Testis (tissue), 2 donors: ENCODE measurements at regions not wholly inside any gene's neighbourhood (a gene's known extent, or its start where the extent isn't known, plus 50 kb on each side); places are given as distances from the start of the nearest gene placed in this dataset.
A peak's percentile ranks its signal among the peaks of the same experiment; 100 is the strongest.

Experiments used
- DNase-seq: peaks from one replicate; pipeline ENCODE4 v3.0.0-alpha.2; 2019
- H3K27ac ChIP-seq, 2 donors: fragments of 200-600 bp; sonication (generic); one replicate each; pipeline ENCODE4 v1.5.1; 2019
- H3K27me3 ChIP-seq: fragments of 200-600 bp; sonication (generic); one replicate; pipeline ENCODE4 v1.5.1; 2019
- H3K36me3 ChIP-seq: fragments of 200-600 bp; sonication (generic); one replicate; pipeline ENCODE4 v1.5.1; 2017; ENCODE audit warnings: low read depth; ENCODE audit errors: missing control alignments
- H3K4me1 ChIP-seq: fragments of 200-600 bp; sonication (generic); one replicate; pipeline ENCODE4 v1.5.1; 2019
- H3K4me3 ChIP-seq, 2 donors: fragments of 200-600 bp; sonication (generic); one replicate each; pipeline ENCODE4 v1.5.1; 2017 to 2019
- H3K9me3 ChIP-seq: fragments of 200-600 bp; sonication (generic); one replicate; pipeline ENCODE4 v1.5.1; 2017
- POLR2A ChIP-seq: fragments of 450-650 bp; IDR thresholded peaks from one replicate; pipeline ENCODE4 v1.6.1; 2017; ENCODE audit warnings: antibody characterized with exemption, mild to moderate bottlenecking, moderate library complexity
- WGBS, 2 donors: methylation state at CpG; one replicate each; pipeline ENCODE4 v1.1.5; 2018; 5-methylcytosine and 5-hydroxymethylcytosine counted together
- intact Hi-C: fragments of 100-400 bp; cut with DNase I; formaldehyde crosslinking; loops from one replicate; pipeline ENCODE4 v1.15.1; 2023; ENCODE audit warnings: low total_unique reads
- TF ChIP-seq, protein P1 (sequence below), 3 experiments: fragments of 450-650 bp in 2 of 3; fragments of 200-600 bp in 1 of 3; sonication (generic) in 1 of 3; IDR thresholded peaks; one replicate each; pipeline ENCODE4 v1.5.1; 2016 to 2019; ENCODE audit warnings: antibody characterized with exemption in 3 of 3, mild to moderate bottlenecking in 2 of 3, moderate library complexity in 1 of 3

DNA sequence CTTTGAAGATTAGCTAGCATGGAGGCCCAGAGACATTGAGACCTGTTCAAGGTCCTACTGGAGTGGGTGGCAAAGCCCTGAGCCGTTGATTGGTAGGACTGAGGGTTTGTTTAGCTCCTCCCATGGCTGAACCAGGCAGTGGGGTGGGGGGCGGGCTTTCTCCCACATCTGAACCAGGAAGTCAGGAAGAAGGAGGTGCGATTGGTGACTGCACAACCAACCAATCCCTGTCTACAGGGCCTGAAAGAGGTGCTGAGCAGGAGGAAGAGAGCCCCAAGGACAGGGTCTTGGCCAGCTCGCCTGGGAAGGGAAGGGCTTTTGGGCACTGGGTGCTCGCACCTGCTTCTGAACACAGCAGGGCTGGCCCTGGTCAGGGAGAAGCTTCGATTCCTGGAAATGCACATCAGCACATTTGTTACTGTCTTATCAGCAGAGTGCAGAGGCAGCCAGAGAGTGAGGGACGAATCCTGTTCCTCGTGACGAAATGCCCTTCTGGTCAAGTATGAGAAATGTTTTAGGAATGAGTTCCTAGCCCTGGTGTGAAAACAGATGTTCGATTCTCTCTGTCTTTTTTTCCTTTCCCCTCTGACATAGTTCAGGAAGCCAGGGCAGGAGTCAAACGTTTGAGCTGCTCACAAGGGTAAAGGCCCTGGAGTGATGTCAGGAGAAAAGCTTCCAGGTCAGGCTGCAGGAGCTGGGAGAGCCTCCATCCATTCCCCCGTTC is 294.8 kb upstream of the KLF4 start:
- TF ChIP-seq, protein P1, sequence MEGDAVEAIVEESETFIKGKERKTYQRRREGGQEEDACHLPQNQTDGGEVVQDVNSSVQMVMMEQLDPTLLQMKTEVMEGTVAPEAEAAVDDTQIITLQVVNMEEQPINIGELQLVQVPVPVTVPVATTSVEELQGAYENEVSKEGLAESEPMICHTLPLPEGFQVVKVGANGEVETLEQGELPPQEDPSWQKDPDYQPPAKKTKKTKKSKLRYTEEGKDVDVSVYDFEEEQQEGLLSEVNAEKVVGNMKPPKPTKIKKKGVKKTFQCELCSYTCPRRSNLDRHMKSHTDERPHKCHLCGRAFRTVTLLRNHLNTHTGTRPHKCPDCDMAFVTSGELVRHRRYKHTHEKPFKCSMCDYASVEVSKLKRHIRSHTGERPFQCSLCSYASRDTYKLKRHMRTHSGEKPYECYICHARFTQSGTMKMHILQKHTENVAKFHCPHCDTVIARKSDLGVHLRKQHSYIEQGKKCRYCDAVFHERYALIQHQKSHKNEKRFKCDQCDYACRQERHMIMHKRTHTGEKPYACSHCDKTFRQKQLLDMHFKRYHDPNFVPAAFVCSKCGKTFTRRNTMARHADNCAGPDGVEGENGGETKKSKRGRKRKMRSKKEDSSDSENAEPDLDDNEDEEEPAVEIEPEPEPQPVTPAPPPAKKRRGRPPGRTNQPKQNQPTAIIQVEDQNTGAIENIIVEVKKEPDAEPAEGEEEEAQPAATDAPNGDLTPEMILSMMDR (IDR thresholded peaks at IDR 0.05): no peak
- no peak for TF ChIP-seq POLR2A
- peak overlapping the region in 1 of 2 donors; percentile 71 for H3K27ac ChIP-seq
- peak; percentile 80 for DNase-seq
- no peaks in the 10 kb centered on the region for H3K27me3 ChIP-seq
- H3K36me3 ChIP-seq: no peaks in the 10 kb centered on the region
- WGBS, 2 donors: 35 to 48% methylated on average over 9 to 12 of the region's 12 CpGs
- H3K4me1 ChIP-seq: peaks cover 8% of the 10 kb centered on the region
- intact Hi-C loops: no loop called here
- no peaks in the 10 kb centered on the region for H3K9me3 ChIP-seq
- H3K4me3 ChIP-seq: no peak overlapping the region

DNA sequence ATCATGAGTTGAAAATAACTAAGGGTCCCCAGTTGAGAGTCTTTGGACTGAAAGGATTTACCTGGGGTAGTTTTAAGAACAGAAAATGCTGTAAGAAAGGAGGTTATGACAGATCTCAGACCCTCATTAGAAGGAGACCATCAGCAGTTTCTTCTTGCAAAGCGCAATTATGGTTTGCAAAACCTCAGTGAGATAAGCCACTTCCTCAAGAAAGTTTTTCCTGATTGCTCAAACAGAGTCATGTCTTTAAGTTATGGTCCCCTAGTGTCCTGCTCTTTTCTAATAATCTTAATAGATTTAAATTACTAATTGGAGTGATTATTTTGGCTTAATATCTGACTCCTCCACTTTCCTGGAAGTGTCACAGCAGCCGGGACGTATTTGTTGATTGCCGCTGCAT is 293.2 kb upstream of the KLF4 start:
- 93 to 95% methylated on average over 4 of the region's 4 CpGs for WGBS, 2 donors
- intact Hi-C loops: no loop called here
- TF ChIP-seq, protein P1 (IDR thresholded peaks at IDR 0.05): no peak
- no peak for TF ChIP-seq POLR2A
- DNase-seq: no peak
- no peak overlapping the region for H3K4me3 ChIP-seq
- H3K36me3 ChIP-seq: no peaks in the 10 kb centered on the region
- H3K4me1 ChIP-seq: peaks cover 8% of the 10 kb centered on the region
- H3K27me3 ChIP-seq: no peaks in the 10 kb centered on the region
- no peaks in the 10 kb centered on the region for H3K9me3 ChIP-seq
- H3K27ac ChIP-seq: no peak overlapping the region

DNA sequence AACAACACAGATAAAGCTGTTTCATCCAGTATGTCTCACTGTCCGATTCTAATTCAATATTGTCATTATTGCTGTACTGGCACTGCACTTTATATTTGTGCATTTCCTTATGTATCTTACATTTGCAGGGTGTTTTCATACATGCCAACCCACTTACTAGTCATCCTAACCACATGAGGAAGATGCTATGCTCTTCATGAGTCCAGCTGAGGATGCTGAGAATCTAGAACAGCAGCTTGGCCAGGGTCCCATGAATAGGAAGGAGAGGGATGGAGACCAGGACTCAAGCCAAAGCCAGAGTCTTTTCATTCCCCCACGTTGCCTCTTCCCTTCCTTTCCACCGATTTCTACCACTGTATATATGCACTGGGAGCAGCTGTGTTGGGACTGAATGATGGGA is 292.8 kb upstream of the KLF4 start:
- TF ChIP-seq, protein P1 (IDR thresholded peaks at IDR 0.05): no peak
- Histone ChIP-seq H3K27me3 (no peaks in the 10 kb centered on the region), H3K9me3 (no peaks in the 10 kb centered on the region), H3K4me1 (peaks cover 8% of the 10 kb centered on the region), H3K27ac (no peak overlapping the region), H3K4me3 (no peak overlapping the region), H3K36me3 (no peaks in the 10 kb centered on the region)
- DNase-seq: no peak
- intact Hi-C loops: no loop called here
- WGBS, 2 donors: 29 to 50% methylated on average over 3 of the region's 3 CpGs

DNA sequence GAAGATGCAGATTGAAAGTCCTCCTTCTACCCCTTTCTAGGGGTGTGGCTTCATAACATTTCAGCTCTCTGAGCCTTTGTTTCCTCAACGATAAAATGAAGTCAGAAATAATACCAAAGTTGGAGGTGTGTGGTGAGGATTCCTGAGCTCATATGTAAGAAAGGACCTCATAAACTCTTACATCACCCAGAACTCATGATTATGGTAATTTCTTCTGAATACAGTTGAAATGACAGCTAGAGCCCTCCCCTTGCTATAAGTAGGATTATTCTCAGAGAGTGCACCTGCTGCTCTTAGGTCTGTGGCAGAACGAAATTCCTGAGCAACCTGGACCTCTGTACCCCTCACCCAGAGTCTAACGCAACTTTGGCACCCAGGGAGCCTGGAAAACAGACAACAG is 291.4 kb upstream of the KLF4 start:
- Histone ChIP-seq H3K4me3 (no peak overlapping the region), H3K4me1 (peaks cover 8% of the 10 kb centered on the region), H3K27ac (no peak overlapping the region), H3K9me3 (no peaks in the 10 kb centered on the region), H3K36me3 (no peaks in the 10 kb centered on the region), H3K27me3 (no peaks in the 10 kb centered on the region)
- 51 to 63% methylated on average over 3 of the region's 3 CpGs for WGBS, 2 donors
- no peak for DNase-seq
- intact Hi-C loops: no loop called here
- no peak for TF ChIP-seq POLR2A
- TF ChIP-seq, protein P1 (IDR thresholded peaks at IDR 0.05): no peak

DNA sequence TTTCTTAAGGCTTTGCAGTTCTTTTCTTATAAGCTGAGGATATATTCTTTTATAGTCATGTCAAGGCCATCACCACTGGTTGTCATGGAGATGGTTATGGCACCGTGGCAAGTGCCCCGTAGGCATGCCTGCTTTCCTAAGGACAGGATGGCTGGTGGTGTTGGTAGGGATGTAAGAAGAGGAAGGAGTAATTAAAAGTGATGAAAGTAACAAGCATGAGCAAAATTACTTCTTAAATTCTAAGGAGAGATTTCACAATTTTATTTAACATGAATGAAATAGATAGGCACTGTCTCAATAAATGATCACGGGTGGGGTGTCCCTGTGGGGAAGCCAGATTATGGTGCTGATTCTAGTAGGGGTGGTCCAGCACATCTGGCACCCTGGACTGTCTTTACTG is 290.2 kb upstream of the KLF4 start:
- H3K4me3 ChIP-seq: no peak overlapping the region
- 77 to 81% methylated on average over 3 of the region's 3 CpGs for WGBS, 2 donors
- intact Hi-C loops: no loop called here
- no peaks in the 10 kb centered on the region for H3K9me3 ChIP-seq
- H3K27ac ChIP-seq: no peak overlapping the region
- H3K36me3 ChIP-seq: no peaks in the 10 kb centered on the region
- peaks cover 7% of the 10 kb centered on the region for H3K4me1 ChIP-seq
- DNase-seq: no peak
- TF ChIP-seq, protein P1 (IDR thresholded peaks at IDR 0.05): no peak
- TF ChIP-seq POLR2A: no peak
- H3K27me3 ChIP-seq: no peaks in the 10 kb centered on the region
